ENCODE measurements at regions not wholly inside any gene's neighbourhood (a gene's known extent, or its start where the extent isn't known, plus 50 kb on each side); places are given as distances from the start of the nearest gene placed in this dataset.

- no peak for DNase-seq (ENCODE audit: low read depth)
Measured at GRCh38 chr10:111347386-111348013, 270.7 kb downstream of the ADRA2A start.

- no peak for DNase-seq (ENCODE audit: low read depth)
Measured at GRCh38 chr10:111348076-111348475, 271.2 kb downstream of the ADRA2A start.

DNA sequence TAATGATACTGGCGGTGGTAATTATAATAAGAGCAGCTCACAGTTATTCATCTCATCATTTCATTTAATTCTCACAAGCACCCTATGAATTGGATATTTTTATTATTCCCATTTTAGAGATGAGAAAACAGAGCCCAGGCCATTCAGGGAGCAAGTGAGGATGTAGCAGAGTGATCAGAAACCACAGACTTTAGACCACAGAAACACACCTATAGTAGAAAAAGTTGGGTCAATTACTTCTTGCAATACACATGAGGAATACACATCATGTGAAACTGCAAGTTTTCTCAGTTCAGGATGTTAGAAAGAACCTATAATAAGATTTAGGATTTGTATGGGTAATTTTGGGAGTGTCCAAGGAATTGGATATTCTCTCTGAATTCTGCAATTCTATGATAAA is 278.0 kb downstream of the ADRA2A start:
- no peak for DNase-seq (ENCODE audit: low read depth)

- no peak for DNase-seq (ENCODE audit: low read depth)
Measured at GRCh38 chr10:111356571-111356970, 279.7 kb downstream of the ADRA2A start.

DNA sequence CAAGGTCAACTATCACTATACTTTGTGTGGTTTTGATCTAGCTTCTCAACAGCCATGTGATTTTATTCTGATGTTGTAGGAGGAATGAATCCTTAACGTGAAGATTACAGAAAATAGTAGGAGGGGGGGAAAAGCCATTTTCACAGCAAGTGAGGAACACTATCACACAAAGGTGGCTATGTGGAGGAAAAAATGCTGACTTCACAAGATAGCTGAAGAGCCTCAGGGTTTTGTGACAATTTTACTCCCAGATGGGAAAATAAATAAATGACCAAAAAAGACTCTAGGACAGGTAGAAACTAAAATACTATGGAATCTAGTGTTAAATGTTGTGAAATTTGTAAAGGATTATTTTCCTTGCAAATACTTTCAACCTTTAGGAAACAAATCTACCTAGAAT is 281.0 kb downstream of the ADRA2A start:
- DNase-seq (ENCODE audit: low read depth): no peak

- DNase-seq (ENCODE audit: low read depth): no peak
Measured at GRCh38 chr10:111360260-111360925, 283.6 kb downstream of the ADRA2A start.

- no peak for DNase-seq (ENCODE audit: low read depth)
Measured at GRCh38 chr10:111367531-111367930, 290.7 kb downstream of the ADRA2A start.

DNA sequence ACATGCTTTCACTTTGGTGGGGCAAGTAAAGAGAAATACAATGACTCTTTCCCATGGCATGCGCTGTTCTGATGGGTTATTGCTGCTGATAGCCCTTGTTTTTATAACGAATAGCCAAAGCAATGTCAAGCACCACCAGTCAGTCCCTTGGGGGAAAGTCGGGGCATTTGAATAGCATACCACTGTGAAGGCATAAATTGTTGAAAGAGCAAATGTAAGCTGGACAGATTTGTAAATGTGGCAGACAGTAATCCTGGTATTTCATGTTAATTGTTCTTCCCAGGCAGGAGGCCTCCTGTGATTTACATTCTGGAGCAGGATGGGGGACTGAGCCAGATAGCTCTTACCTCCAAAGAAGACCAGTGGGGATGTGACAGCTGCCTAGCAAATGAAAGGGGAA is 293.3 kb downstream of the ADRA2A start:
- DNase-seq (ENCODE audit: low read depth): no peak

GRCh38 chr10:111373696-111374095 is 296.9 kb downstream of the ADRA2A start:
- DNase-seq (ENCODE audit: low read depth): no peak

DNA sequence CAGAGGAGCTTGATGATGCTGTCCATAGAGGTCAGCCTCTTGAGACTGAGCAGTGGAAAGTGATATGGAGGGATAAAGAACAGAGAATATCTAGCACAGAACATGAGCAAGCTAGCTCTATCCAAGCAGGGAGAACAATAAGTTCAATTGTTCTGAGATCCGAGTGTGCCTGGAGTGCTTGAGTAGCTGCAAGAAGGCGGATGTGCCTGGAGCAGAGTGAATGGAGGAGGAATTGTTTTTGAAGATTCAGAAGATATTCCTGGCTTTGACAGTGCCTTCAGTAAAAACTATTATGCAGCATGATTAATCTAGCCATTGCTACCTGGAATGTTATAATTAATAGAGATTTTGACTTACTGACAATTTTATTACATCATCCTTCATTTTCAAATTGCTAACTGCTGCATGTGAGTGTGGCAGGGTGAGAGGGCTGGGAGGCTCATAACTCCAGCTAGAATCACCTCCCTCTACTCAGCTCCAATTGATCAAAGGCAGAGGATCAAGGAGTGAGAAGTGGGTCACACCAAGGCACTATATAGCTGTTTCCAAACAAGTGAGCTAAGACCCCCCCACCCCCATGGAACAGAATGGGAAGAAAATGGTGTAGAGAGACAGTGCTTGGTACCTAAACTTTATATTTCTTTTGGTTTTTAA is 302.8 kb downstream of the ADRA2A start:
- DNase-seq (ENCODE audit: low read depth): no peak

DNA sequence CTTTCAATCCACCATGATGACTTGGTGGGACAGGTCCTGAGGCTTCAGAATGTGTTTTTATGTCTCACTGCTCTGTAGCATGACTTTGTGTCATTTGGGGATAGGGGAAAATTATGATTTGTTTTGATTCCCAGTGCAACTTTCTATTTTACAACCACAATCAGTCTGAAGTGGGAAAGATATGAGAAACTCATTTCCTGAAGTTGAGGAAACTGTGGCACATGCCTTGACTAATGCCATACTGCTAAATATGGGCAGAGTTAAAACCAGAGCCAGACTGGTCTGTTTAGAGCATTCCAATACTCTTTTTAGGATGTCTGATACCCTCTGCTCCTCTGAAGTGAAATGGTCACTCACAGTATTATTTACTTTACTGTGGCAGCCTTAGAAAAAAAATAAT is 307.7 kb downstream of the ADRA2A start:
- no peak for DNase-seq (ENCODE audit: low read depth)

- no peak for DNase-seq (ENCODE audit: low read depth)
Measured at GRCh38 chr10:111390813-111391563, 314.2 kb downstream of the ADRA2A start.

- DNase-seq (ENCODE audit: low read depth): no peak
Measured at GRCh38 chr10:111392159-111392558, 315.3 kb downstream of the ADRA2A start.

DNA sequence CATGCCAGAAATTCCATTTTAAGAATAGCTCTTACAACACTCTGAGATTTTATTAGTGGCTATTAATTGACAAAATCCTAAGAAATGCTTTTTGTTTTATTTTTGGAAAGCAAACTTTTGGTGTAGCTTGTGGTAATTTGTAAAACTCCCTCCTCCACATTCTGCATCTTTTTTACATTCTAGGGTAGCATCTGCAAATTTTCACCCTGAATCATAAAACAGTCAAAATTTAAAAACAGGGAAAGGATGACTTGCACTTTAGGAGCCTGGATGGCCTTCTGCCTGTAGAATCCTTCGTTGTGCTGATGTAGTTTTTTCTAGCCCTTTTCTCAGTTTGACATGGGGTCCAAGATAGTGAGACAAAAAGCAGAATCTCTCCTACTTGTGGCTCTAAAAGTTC is 316.1 kb downstream of the ADRA2A start:
- DNase-seq (ENCODE audit: low read depth): no peak

DNA sequence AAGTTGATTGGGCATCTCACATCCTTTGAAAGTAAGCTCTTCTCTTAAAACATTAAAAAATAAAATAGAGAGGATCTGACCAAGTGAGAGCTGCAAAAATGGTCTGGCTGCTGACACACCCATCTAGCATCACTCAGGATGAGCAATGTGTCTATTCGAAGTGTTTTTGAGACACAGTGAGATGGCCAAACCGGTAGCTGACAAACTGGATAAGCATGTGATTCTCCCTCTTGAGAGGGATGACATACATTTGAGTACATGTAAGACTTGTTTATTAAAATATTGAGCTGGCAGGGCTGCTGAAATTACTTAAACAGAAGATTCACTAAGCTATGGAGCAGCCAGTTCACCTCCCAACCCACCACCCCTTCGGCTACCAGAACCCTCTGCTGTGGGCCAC is 333.9 kb downstream of the ADRA2A start:
- no peak for DNase-seq (ENCODE audit: low read depth)

- no peak for DNase-seq (ENCODE audit: low read depth)
Measured at GRCh38 chr10:111425459-111425858, 348.6 kb downstream of the ADRA2A start.

DNA sequence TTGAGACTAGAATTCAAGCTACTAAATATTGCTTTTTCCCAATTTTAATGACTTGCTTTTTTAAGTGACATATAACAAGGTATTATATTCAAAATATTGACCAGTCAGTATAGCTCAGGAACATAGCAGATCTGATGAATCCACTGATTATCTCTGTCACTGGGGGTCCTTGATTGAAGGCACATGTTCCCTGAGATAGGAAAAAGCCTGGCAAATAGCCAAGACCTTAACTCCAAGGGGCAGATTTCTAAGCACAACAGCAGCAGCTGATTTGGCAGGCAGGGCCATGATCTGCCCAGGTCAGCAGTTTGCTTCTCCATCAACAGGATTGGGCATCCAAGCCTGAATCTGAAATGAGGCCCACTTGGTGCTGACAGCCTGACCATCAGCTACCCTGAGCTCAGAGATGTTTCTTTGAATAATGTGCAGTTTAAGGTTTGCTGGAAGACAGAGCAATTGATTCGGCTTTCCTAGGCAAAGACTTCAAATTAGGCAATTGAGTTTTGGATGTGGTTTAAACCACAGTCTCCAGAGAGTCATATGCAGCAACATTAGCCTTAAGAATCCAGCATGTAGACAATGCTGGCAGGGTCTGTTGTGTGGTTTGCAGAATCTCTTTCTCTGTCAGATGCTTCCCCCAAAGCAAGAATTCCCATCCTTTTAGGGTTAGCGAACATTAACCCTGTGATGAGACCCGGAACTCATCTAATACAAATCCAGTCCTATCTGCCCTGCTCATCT is 352.6 kb downstream of the ADRA2A start:
- no peak for DNase-seq (ENCODE audit: low read depth)

DNA sequence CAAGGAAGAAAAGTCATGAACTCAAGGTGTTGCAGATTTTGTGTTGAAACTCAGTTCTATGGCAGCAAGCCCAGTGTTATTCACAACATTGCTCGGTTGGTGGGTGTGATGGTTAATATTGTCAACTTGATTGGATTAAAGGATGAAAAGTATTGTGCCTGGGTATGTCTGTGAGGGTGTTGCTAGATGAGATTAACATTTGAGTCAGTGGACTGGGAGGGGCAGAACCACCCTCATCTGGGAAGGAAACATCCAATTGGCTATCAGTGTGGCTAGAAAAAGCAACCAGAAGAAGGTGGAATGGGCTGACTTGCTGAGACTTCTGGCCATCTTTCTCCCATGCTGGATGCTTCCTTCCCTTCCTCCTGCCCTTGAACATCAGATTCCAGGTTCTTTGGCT is 353.2 kb downstream of the ADRA2A start:
- DNase-seq (ENCODE audit: low read depth): no peak

- no peak for DNase-seq (ENCODE audit: low read depth)
Measured at GRCh38 chr10:111432588-111432987, 355.8 kb downstream of the ADRA2A start.

DNA sequence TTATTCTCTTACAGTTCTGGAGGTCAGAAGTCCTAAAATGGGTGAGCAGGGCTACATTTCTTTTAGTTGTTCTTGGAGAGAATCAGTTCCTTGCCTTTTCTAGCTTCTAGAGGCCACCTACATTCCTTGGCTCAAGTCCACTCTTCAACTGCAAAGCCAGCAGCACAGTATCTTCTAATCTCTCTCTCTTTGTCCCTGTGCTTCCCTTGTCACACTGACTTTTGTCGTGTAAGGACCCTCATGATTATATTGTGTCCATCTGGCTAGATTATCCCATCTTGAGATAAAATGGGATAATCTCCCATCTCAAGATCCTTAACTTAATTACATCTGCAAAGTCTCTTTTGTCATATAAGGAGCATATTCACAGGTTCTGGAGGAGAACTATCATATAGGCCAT is 359.0 kb downstream of the ADRA2A start:
- DNase-seq (ENCODE audit: low read depth): no peak

GRCh38 chr10:111439034-111439842 is 362.4 kb downstream of the ADRA2A start:
- DNase-seq (ENCODE audit: low read depth): no peak
